GM18870 (cell line): ENCODE measurements at regions not wholly inside any gene's neighbourhood (a gene's known extent, or its start where the extent isn't known, plus 50 kb on each side); places are given as distances from the start of the nearest gene placed in this dataset.
A peak's percentile ranks its signal among the peaks of the same experiment; 100 is the strongest.
"Not testable (repeated sequence)": the region's sequence is repeated elsewhere in the genome, so short reads cannot be mapped to it uniquely, and the experiment has no call there.

ENCODE experiments used
- ATAC-seq: cut with Tn5 transposase; IDR thresholded peaks from one replicate; pipeline ENCODE4 v1.9.1; 2021; ENCODE audit warnings: moderate library complexity; ENCODE audit not compliant: unreplicated experiment

DNA sequence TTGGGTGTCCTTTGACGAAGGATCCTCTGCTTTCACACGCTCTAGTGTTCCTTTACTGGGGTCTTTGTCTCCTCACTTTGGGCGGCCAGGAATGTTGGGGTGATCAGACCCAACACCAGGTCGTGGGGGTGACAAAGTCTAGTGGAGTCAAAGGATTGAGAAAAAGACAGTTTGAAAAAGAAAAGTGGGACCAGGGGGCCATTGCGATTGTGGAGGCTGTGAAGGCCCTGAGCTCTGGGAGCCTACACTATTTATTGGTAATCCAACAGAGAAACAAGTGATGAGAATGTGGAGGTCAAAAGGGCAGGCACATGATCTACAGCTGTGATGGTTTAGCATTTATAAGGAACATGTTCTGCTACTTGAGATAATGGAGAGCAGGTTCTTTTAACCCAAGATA, 287.1 kb upstream of the MTPN start:
- ATAC-seq: not testable (repeated sequence)

DNA sequence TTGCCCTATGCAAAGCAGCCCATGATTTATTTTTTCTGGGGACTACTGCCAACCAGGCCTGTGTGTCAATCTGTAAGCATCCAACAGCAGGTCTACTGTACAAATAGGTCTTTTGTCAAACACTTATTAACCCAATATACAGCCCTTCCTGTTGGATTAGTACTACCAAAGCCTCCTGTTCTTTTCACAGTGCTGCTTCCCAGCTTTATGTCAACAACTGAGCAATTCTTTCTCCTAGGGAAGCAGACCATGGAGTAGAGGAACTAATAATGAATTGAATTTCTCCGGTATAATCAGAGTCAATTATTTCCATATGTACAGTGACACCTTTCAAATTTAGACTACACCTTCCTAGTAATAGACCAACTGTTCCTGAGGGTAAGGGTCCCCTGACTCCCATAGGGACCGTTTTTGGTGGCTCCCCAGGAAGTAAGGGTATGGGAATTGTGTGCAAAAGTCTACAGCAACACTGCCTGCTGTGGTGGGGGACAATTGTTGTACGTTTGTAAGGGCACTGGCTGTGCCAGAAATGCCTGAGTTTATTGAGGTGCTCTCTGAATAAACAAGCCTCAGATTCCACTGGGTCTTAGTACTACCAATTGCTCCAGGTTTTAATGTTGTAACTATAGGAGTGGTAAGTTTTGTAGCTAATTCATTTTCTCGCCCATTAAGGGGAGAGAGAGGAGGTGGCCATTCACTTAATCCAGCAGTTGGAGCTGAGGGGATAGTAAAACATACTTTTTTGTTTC, 286.1 kb upstream of the MTPN start:
- ATAC-seq: not testable (repeated sequence)

DNA sequence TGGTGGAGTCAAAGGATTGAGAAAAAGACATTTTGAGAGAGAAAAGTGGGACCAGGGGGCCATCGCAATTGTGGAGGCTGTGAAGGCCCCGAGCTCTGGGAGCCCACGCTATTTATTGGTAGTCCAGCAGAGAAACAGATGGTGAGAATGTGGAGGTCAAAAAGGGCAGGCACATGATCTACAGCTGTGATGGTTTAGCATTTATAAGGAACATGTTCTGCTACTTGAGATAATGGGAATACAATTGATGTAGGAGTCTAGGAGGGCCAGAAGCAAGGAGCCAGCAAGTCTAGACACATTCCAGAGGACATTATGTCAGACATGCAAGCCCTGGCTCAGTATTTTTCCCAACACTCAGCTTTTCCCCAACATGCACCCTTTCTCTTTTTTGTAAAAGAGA, 283.4 kb upstream of the MTPN start:
- ATAC-seq: not testable (repeated sequence)

- no peak for ATAC-seq
These were observed 281.9 kb upstream of the MTPN start for GRCh38 chr7:136259074-136259473.

DNA sequence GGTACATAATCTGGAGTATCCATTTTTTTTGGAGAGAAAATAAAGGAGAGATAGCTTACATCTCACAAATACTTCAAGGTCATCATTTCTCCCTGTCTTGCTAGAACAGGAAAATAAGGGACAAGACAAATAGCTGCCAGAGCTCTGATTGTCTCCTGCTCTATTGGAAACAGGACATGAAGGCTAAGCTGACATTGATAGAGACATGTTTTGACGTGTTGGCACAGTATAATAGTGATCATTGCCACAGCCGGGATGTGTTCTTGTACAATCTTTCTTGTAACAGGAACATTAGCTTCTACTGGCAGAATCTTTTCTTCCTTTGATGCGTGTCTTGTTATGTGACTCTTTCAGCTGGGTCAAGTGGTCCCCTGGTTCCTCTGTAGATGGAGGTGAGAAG, 279.3 kb upstream of the MTPN start:
- no peak for ATAC-seq

- ATAC-seq: no peak
These were observed 277.0 kb upstream of the MTPN start for GRCh38 chr7:136254148-136254547.

DNA sequence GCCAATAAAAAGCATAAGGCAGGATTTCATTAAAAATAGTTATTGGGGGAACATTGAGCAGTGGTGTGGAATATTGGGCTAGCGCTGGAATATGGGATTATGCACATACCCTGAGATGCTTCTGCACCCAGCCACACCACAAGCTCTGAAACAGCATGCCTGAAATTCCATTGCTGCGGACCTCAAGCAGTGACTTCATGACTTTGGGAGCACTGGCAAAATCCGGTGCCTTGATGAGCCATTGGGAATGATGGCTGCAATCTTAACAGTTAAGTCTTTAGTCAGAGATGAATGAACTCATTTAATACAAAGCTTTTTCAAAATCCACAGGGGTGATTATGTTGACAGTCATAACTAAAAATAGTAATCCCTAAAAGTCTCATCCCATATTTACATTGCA, 274.7 kb upstream of the MTPN start:
- no peak for ATAC-seq

- ATAC-seq: no peak
These were observed 270.1 kb upstream of the MTPN start for GRCh38 chr7:136247211-136247610.

GRCh38 chr7:136245327-136246004, 268.3 kb upstream of the MTPN start:
- ATAC-seq: no peak

GRCh38 chr7:136234040-136234439, 256.9 kb upstream of the MTPN start:
- ATAC-seq: no peak

DNA sequence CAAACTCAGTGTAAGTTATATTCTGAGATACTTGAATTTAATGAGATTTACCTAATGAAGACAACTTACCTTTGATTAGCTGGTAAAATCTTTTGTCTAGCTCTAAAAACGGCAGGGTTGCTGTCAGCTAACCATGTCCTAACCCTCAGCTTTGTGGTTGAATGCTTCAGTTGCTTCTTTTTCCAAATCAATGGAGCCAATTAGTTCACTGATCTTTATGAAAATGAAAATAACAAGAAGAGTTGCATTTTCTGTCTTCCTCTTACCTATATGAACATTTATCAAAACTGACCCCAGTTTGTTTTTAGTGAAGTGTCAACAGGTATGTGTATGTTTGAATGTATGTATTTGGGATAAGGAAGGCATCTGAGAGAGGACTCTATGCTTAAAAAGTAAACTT, 253.1 kb upstream of the MTPN start:
- ATAC-seq: peak; percentile 61

DNA sequence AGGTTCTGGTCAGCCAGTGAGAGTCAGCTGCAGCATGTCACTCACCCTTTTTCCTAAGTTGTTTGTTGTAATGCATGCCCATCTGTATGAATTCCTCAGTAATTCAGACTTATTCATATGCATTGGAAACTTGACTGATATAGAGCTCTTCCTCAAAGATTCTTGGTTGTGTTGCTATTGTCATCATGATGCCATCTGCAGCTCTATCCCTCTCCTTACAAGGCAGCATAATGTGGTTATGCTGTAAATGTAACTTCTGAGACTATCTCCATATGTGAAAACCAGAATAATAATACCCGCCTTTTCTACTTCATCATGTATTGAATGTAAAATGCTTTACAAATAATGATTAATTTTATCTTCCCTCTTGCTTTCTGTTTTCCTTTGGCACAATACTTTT, 252.6 kb upstream of the MTPN start:
- no peak for ATAC-seq

- ATAC-seq: no peak
These were observed 251.0 kb upstream of the MTPN start for GRCh38 chr7:136228171-136228570.

GRCh38 chr7:136214356-136214755, 237.2 kb upstream of the MTPN start:
- no peak for ATAC-seq

DNA sequence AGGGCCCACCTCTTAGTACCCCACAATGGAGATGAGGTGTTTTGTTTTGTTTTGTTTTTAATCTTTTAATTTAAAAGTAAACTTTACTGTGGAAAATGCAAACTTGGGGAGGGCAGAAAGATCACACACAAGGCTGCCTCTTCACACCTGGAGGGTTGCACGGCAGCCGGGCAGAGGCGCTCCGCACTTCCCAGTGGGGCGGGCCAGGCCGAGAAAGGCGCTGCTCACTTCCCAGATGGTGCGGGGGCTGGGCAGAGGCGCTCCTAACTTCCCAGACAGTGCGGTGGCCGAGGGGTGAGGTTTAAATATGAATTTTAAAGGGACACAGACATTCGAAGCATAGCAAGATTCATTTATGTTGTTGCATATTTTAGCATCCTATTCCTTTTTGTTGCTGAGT, 235.9 kb upstream of the MTPN start:
- no peak for ATAC-seq

- no peak for ATAC-seq
These were observed 233.5 kb upstream of the MTPN start for GRCh38 chr7:136210664-136211063.

GRCh38 chr7:136210079-136210478, 232.9 kb upstream of the MTPN start:
- ATAC-seq: no peak

DNA sequence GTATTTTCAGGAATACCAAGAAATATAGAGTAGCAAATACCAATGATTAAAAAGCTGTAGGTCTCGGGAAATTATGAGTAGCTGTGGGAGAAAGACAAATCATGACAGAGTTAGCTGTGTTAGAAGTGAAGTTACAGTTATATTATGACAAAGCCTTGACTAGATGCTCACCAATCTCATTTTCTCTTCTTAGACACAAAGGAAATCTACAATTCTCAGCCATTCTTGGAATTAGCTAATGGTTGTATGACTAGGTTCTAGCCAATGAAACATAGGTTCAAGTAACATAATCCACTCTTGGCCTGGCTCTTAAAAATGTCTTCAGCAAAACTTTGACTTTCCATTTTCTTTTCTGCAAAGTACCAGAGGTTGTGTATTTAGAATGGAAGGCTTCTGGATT, 228.8 kb upstream of the MTPN start:
- no peak for ATAC-seq

DNA sequence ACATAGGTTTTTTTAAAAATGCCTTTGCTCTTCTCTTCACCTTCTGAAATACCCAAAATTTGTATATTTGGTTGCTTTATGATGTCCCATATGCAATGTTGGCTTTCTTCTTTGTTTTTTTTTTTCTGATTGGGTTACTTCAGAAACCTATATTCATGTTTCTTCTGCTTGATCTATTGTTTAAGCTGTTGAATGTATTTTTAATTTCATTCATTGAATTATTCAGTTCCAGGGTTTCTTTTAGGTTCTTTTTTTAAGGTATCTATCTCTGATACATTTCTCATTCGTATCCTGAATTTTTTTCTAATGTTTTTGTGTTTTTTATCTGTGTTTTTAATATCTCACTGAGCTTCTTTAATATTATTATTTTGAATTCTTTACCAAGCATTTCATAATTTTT, 221.0 kb upstream of the MTPN start:
- no peak for ATAC-seq

DNA sequence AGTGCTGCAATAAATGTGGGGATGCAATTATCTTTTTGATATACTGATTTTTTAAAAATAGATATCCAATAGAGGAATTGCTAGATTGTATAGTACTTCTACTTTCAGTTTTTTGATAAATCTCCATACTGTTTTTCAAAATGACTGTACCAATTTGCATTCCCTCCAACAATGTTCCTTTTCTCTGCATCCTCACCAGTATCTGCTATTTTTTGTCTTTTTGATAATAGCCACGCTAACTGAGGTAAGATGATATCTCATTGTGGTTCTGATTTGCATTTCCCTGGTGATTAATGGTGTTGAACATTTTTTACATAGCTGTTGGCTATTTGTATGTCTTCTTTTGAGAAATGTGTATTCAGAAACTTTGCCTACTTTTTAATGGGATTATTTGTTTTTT, 217.7 kb upstream of the MTPN start:
- no peak for ATAC-seq

- ATAC-seq: no peak
These were observed 216.8 kb upstream of the MTPN start for GRCh38 chr7:136193940-136194339.

DNA sequence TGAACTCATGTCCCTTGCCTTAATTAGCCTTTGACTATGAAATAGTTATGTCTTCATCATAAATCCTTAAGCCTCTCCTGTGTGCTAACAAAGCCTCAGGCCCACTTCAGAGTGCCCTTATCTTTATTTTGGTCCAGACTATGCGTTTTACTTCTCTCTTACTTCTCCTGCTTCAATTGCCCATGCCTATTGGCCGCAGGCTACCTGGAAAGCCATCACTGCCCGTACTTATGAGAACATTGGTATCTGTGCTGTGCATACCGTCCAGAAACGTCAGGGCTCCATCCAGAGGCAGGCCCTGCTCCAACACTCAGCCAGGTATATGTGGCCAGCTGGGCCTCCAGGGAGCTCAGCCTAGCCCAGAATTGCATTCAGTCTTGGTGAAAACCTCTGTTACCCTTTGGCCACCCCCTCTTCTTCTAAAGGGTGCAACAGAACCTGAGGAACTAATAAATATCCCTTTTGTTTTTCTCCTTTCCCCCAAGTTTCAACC, 212.4 kb upstream of the MTPN start:
- ATAC-seq: no peak

DNA sequence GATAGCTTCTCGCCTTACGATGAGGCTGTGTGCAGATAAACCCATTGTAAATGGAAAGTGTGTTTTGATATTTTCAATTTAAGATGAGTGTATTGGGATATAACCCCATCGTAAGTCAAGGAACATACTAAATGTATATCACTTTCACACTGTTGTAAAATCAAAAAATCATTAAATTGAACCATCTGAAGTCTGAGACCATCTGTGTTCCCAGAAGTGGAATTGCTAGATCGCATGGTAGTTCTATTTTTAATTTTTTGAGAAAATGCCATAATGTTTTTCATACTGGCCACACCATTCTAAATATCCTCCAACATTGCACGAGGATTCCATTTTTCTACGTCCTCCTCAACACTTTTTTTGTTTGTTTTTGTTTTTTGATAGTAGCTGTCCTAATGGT, 209.1 kb upstream of the MTPN start:
- ATAC-seq: no peak
